Lung (tissue), 11 donors: ENCODE measurements at regions not wholly inside any gene's neighbourhood (a gene's known extent, or its start where the extent isn't known, plus 50 kb on each side); places are given as distances from the start of the nearest gene placed in this dataset.

ENCODE experiments used
- ATAC-seq: fragments of 200-7000 bp; cut with Tn5 transposase; one replicate; pipeline ENCODE4 v1.9.1; 2020; ENCODE audit warnings: moderate number of reproducible peaks; ENCODE audit not compliant: insufficient read depth, low FRiP score
- DNase-seq, 3 donors: peaks; one replicate each; pipeline ENCODE4 v3.0.0-alpha.2; 2013 to 2017
- H3K27ac ChIP-seq, 2 donors: one replicate each; pipeline ENCODE4 v1.5.1; 2013; ENCODE audit warnings: mild to moderate bottlenecking in 2 of 2, moderate library complexity in 2 of 2, control low read depth in 1 of 2, inconsistent platforms in 1 of 2, low read depth in 1 of 2, low read length in 1 of 2
- H3K27me3 ChIP-seq, 3 donors: one replicate each; pipeline ENCODE4 v1.5.1; 2013; ENCODE audit warnings: low read length in 2 of 3; ENCODE audit not compliant: control insufficient read depth in 3 of 3, insufficient read depth in 3 of 3
- H3K36me3 ChIP-seq, 4 donors: one replicate each; pipeline ENCODE4 v1.5.1; 2013; ENCODE audit warnings: low read length in 4 of 4, mild to moderate bottlenecking in 1 of 4, moderate library complexity in 1 of 4; ENCODE audit not compliant: control insufficient read depth in 4 of 4, insufficient read depth in 4 of 4
- H3K4me1 ChIP-seq, 5 donors: one replicate each; pipeline ENCODE4 v1.5.1; 2013; ENCODE audit warnings: low read length in 5 of 5, mild to moderate bottlenecking in 2 of 5, moderate library complexity in 1 of 5; ENCODE audit not compliant: control insufficient read depth in 5 of 5, insufficient read depth in 5 of 5
- H3K4me3 ChIP-seq: one replicate; pipeline ENCODE4 v1.5.1; 2013; ENCODE audit warnings: mild to moderate bottlenecking, control low read depth, moderate library complexity
- H3K9ac ChIP-seq, 2 donors: one replicate each; pipeline ENCODE4 v1.5.1; 2013; ENCODE audit warnings: low read length in 2 of 2, control low read depth in 1 of 2; ENCODE audit not compliant: insufficient read depth in 1 of 2
- H3K9me3 ChIP-seq, 4 donors: one replicate each; pipeline ENCODE4 v1.5.1; 2013; ENCODE audit warnings: low read length in 3 of 4, mild to moderate bottlenecking in 1 of 4, moderate library complexity in 1 of 4; ENCODE audit not compliant: control insufficient read depth in 4 of 4, insufficient read depth in 3 of 4
- WGBS, 2 donors: extraction: QIAGEN DNeasy Blood & Tissue Kit; methylation state at CpG; one replicate each; pipeline ENCODE4 v1.1.7; 2013; 5-methylcytosine and 5-hydroxymethylcytosine counted together
- TF ChIP-seq, protein P1 (sequence below): IDR thresholded peaks from 2 replicates; pipeline ENCODE4 v1.5.1; 2012; ENCODE audit warnings: mild to moderate bottlenecking; ENCODE audit errors: control extremely low read depth, extremely low read depth
- donor health status: control.
- donor health status: control.
- donor health status: Bipolar disorder and iron deficiency.
- donor health status: healthy.
- donor health status: DM: yes; HTN: yes; CAD: no.

DNA sequence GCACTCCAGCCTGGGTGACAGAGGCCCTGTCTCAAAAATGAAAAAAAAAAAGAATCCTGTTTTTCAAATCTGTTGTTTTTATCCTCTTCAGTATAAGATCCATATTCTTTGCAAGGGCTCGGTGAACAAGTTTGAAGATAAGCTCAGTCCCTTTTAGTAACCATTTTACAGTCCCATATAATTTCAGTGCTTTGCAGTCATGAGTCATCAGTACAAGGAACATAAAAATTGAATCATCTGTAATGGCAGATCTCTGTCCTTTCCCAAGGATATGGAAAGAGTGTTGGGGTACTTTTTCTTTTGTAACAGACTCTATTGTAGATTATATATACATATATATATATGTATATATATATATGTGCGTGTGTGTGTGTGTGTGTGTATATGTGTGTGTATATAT is 52.2 kb upstream of the ZPBP start:
- H3K27ac ChIP-seq = no peak overlapping the region
- WGBS, 2 donors = 67 to 88% methylated on average over 2 of the region's 2 CpGs
- H3K36me3 ChIP-seq = no peaks in the 10 kb centered on the region
- ATAC-seq (no peak), DNase-seq (no peak)
- H3K9ac ChIP-seq = no peak overlapping the region
- no peaks in the 10 kb centered on the region for H3K9me3 ChIP-seq
- H3K27me3 ChIP-seq = no peaks in the 10 kb centered on the region
- H3K4me3 ChIP-seq = no peak overlapping the region
- no peaks in the 10 kb centered on the region for H3K4me1 ChIP-seq
- TF ChIP-seq, protein P1, sequence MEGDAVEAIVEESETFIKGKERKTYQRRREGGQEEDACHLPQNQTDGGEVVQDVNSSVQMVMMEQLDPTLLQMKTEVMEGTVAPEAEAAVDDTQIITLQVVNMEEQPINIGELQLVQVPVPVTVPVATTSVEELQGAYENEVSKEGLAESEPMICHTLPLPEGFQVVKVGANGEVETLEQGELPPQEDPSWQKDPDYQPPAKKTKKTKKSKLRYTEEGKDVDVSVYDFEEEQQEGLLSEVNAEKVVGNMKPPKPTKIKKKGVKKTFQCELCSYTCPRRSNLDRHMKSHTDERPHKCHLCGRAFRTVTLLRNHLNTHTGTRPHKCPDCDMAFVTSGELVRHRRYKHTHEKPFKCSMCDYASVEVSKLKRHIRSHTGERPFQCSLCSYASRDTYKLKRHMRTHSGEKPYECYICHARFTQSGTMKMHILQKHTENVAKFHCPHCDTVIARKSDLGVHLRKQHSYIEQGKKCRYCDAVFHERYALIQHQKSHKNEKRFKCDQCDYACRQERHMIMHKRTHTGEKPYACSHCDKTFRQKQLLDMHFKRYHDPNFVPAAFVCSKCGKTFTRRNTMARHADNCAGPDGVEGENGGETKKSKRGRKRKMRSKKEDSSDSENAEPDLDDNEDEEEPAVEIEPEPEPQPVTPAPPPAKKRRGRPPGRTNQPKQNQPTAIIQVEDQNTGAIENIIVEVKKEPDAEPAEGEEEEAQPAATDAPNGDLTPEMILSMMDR = no peak
